CD4-positive, alpha-beta T cell treated with Interleukin-12 subunit alpha and Interleukin-12 subunit beta, for 1 hour (primary cell): ENCODE measurements at regions not wholly inside any gene's neighbourhood (a gene's known extent, or its start where the extent isn't known, plus 50 kb on each side); places are given as distances from the start of the nearest gene placed in this dataset.

Source experiments
- DNase-seq: peaks from one replicate; pipeline ENCODE4 v3.0.0-alpha.2; 2020

DNA sequence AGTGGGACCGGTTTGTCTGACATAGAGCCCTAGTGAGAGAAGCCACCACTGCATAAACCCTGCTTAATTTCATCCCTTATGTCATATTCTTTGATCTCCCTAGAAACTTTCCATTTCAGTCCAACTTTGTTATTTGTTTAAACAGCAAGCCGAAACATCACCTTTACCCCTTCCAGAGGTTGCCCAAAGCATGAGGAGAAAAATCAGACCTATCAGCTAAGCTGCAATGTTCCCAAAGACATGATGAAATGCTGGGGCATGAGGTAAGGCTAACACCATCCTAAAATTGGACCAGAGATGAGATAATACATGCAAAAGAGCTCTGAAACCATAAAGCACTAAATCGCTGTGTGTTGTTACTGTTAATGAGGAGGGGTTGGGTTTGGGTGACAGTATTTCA lies 447.9 kb upstream of the ACVR2A start:
- no peak for DNase-seq

DNA sequence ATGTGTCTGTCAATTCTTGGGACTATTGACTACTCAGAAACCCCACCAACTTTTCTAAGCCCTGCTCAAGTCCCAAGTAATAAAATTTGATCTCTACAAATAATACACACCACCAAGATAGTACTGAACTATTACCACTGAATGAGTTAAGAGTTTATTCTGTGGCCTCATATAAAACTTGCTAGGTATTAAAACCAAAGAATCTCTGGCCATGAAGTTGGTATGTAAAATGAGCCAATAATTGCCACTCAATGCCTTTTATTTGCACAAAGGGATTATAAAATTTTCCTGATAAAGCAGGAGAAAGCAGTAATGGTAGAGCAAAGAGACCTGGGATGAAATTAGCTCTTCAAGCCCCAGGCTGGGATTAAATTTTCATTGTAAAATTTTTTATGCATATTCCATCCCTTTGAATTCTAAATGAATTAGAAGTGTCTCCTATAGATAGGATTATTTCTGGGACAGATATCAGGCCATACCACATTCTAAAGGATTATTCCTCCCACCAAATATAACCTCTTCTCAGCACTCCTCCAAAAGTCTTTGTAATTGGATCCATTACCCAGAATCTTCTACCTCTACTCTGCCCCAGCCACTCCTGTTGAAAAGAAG lies 450.5 kb upstream of the ACVR2A start:
- no peak for DNase-seq

GRCh38 chr2:147392180-147392579 lies 452.6 kb upstream of the ACVR2A start:
- no peak for DNase-seq

- no peak for DNase-seq
These were observed 454.4 kb upstream of the ACVR2A start for GRCh38 chr2:147390475-147390874.

DNA sequence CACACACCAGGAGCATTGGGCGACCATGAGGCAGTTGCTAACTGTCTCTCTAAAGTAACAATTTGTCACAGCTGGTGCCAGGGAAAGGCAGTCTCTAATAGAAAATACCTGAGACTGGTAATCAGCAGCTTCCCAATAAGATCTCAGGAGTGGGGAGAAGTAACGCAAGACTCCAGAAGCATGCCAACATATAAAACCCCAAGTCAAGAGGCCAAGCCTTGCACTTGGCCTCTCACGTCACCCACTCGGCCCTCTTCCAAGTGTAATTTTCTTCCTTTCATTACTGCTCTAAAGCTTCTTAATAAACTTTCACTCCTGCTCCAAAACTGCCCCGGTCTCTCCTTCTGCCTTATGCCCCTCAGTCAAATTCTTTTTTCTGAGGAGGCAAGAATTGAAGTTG lies 455.6 kb upstream of the ACVR2A start:
- DNase-seq: no peak

DNA sequence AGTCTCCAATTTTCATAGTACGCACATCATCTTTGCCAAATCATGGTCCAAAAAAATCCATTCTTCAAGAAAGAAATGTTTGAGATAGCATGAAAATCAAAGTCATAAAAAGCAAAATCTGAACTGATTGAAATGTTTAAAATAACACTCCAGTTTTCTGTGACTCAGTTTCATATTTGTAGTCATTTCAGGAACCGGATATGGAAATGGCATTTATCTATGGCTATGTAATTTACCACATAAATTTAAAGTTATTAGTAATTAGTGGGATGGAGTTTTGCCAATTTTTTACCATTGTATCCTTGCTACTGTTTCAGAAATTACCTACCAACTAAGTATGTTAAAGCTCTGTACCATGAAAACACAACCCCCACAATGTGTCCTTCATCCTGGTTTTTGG lies 456.6 kb upstream of the ACVR2A start:
- no peak for DNase-seq

GRCh38 chr2:147386284-147386683 lies 458.5 kb upstream of the ACVR2A start:
- DNase-seq: no peak

- DNase-seq: no peak
These were observed 459.2 kb upstream of the ACVR2A start for GRCh38 chr2:147385600-147385999.

DNA sequence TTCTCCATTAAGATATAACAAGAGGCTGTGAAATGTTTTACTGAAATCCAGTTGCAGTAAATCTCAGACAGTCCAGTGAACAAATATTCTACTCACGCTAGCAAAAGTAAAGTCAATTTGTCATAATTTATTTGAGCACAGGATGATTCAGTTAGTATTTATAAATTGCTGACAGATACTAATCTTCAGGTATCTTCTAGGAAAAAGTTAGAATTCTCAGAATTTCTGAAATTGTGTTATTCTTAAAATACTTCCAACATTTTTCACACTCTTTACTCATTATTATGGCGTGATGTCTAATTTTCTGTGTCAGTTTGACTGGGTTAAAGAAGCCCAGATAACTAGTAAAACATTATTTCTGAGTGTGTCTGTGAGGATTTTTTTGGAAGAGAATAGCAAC lies 460.2 kb upstream of the ACVR2A start:
- no peak for DNase-seq

GRCh38 chr2:147382322-147382948 lies 462.4 kb upstream of the ACVR2A start:
- DNase-seq: no peak

DNA sequence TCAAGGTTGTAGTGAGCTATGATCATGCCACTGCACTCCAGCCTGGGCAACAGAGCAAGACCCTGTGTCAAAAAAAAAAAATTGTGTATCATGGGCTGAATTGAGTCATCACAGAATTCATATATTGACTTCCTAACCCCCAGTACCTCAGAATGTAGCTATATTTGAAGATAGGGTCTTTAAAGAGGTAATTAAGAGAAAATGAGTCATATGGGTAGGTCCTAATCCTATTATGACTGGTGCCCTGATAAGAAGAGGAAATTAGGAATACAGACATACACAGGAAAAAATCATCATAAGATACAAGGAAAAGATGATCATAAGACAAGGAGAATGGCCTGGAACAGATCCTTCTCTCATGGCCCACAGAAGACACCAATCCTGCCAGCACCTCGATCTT lies 466.4 kb upstream of the ACVR2A start:
- no peak for DNase-seq

GRCh38 chr2:147375073-147375472 lies 469.8 kb upstream of the ACVR2A start:
- no peak for DNase-seq

DNA sequence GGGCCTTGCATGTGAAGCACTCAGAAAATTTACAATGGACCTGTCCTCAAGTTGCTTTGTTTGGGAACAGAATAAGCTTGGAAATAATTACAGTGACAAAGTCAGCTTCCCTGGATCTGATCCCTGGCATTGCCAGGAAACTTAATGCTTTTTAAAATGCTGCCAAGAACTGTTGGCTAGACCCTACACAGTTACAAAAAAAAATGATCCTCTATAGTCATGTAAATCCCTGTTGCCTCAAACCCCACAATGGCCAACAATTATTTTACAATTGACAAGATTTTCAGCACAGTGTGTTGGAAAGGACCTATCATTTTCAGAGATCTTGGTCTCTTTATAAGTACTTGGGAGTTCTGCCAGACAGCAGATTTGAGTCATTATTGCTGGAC lies 470.4 kb upstream of the ACVR2A start:
- no peak for DNase-seq

DNA sequence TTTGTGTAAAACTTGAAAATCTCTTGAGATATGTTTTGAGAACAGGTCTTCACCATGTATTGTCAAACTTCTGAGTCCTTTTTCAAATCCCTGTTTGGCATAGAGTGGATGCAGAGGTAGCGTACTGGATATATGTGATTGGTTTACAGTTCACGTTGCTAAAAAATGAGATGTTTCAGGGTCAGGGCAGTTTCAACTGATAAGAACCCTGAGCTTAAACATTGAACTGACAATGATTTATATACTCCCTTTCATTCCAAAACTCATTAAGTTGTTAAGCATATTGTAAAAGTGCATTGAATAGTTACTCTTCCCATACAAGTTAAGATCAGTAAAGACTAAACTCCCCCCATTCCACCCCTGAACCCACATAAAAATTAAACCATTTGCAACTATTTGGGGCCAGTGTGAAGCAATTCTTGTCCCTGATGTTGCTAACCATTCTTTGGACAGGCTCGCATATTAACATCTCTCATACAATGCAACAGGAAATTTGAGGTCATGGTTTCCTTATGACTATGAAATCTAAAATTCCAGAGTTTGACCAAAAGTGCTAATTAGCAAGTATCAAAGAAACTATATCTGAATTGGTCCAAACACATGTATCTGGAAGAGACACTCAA lies 470.9 kb upstream of the ACVR2A start:
- no peak for DNase-seq

- no peak for DNase-seq
These were observed 476.5 kb upstream of the ACVR2A start for GRCh38 chr2:147368306-147368705.

DNA sequence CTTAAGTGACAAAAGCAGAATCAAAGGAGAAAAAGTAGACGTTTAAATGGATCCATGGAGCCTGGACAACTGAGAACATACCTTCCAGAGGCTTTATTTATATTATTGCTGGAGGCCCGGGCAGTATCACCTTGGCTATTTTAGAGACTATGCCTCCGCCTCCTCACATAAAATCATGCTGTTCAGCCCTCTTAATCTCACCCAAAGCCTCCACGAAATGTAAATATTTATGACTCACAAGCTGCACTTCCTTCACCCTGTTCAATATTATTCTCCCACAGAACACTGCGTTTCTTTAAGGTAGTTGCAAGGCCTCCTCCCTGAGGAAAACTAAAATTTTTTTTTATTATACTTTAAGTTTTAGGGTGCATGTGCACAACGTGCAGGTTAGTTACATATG lies 478.6 kb upstream of the ACVR2A start:
- no peak for DNase-seq

GRCh38 chr2:147365622-147366021 lies 479.2 kb upstream of the ACVR2A start:
- no peak for DNase-seq

DNA sequence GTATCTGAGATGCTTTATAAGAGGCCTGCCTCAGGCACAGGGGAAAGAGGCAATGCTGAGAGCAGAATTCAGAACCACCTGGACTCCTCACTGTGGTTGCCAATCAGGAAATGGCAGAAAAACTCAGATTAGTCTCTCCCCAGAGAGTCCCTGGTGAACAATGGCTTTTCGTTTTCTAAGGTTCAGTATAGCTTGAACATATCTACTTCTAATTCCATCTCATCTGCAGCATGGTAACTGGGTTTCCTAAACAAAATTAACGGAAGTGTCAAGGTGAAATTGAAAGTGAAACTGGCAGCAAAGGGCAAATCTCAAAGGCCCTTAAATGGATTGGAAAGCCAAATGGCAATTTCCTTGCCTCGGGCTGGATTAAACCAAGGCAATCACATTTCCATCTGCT lies 480.2 kb upstream of the ACVR2A start:
- peak; percentile 43 for DNase-seq

DNA sequence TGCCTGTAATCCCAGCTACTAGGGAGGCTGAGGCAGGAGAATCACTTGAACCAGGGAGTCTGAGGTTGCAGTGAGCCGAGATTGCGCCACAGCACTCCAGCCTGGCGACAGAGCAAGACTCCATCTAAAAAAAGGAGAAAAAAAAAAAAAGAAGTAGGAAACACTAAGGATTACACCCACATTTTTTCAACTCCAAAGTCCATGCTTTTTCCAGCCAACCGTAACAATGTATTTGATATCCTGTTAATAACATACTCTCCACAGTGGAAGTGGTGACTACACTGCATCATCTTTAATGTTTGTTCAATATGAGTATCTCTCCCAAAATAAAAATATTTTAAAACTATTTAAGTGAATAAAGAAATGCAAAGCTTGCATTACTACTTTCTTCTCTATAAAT lies 481.6 kb upstream of the ACVR2A start:
- no peak for DNase-seq

GRCh38 chr2:147358375-147358774 lies 486.5 kb upstream of the ACVR2A start:
- DNase-seq: no peak

GRCh38 chr2:147356157-147356556 lies 488.7 kb upstream of the ACVR2A start:
- no peak for DNase-seq

GRCh38 chr2:147355706-147356105 lies 489.1 kb upstream of the ACVR2A start:
- DNase-seq: no peak

DNA sequence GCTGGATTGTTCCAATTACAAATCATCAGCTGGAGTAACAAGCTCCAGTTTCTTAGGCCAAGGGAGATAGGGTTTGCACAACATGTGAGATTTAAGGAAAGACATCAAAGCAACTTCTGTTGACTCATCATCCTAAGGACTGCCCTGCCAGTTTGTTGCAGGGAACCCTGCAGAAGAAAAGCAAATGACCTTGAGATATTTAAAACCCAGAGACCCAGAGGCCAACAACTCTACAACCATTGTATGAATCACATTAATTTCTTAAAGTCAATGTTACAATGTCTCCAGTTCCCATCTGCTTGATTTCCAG lies 491.8 kb upstream of the ACVR2A start:
- no peak for DNase-seq

DNA sequence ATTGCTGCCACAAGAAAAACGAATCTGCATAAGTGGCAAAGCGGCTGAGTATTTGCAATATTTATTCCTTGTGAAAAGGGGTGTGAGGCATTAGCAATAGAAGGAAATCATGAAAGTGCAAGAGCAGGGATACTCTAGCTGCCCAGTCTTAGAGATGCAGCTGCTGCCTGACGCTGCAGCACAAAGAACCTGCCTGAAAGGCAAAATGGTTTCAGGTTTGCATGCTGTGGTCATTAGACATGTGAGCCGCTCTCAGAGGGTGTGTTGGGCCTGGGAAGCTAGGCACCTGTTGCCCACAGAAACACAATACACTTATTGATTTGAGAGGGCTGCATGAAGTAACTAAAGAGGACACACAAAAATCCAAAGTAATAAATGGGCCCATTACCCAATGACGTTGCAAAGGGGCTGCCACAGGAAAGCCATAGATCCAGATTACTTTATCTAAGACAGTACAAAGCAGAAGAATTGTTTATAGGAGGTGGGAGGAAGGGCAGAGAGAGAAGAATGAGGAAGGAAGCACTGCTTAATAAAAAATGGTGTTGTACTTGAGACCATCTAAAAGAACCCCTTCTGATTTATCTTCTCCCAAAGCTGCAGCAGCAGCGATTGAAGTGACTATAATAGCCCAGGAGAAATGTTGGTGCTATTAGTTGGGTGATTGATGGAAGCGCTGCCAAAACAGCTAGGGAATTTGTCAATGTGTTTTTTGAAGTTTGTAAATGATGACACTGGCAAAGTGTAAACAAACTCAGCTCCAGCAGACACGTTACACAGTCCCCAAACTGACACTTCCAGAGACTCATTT lies 492.4 kb upstream of the ACVR2A start:
- no peak for DNase-seq
